GM19468 (cell line): ENCODE measurements at regions not wholly inside any gene's neighbourhood (a gene's known extent, or its start where the extent isn't known, plus 50 kb on each side); places are given as distances from the start of the nearest gene placed in this dataset.
"Not testable (repeated sequence)": the region's sequence is repeated elsewhere in the genome, so short reads cannot be mapped to it uniquely, and the experiment has no call there.

ENCODE experiments used
- ATAC-seq: cut with Tn5 transposase; IDR thresholded peaks from one replicate; pipeline ENCODE4 v1.9.1; 2021; ENCODE audit warnings: mild to moderate bottlenecking, moderate library complexity, moderate number of reproducible peaks; ENCODE audit not compliant: unreplicated experiment; ENCODE audit errors: extremely low read depth

DNA sequence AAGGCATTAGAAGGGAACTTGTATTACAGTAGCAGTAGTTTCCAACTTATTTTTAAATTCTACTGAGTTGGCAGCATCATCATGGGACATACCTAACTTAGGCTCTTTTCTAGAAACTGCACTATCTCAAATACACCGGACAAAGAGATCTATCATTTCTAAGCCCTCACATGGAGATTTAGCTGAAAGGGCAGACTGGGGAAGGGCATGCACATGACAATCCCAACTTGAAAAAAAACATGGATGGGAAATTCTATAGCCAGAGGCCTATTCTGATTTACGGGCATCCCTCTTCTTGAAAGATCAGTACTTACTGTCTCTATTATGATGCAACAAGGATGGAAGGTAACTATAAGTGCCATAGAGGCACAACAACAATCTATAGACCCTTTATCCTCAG is 1328.6 kb downstream of the UQCRFS1 start:
- ATAC-seq: no peak

DNA sequence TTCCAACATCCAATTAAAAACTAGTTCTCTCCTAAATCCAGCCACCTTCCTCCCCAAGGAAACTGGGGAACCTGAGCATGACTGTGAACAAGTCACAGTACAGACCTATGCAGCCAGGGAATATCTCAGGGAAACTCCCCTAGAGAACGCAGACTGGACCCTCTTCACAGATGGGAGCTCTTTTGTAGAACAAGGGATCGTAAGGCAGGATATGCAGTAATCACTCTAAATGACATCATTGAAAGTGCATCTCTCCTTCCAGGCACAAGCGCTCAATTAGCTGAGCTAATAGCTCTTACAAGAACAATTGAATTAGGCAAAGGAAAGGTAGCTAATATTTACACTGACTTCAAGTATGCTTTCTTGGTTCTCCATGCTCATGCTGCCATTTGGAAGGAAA is 1331.7 kb downstream of the UQCRFS1 start:
- no peak for ATAC-seq

DNA sequence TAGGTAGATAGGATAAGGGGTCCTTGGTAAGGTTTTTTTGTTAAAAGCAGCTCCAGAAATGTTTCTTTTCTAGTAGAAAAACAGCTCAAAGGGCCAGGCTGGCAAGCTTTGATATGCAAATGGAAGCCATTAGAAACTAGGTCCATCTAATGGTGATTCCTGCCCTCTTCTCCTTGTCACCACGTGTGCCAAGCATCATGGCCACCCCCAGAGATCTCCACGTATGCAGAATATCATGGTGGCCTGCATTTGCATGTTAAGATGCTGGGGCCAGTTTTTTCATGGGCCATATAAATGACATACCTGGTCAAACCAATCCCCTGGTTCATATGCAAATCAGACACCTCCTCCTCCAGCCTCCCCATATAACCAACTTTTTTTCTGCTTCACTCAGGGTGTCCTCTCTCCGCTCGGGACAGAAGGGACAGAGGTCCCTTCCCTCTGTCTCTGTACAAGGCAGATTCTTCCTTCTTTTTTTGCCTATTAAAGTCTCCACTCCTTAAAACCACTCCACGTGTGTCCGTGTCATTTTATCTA is 1335.9 kb downstream of the UQCRFS1 start:
- ATAC-seq: no peak

DNA sequence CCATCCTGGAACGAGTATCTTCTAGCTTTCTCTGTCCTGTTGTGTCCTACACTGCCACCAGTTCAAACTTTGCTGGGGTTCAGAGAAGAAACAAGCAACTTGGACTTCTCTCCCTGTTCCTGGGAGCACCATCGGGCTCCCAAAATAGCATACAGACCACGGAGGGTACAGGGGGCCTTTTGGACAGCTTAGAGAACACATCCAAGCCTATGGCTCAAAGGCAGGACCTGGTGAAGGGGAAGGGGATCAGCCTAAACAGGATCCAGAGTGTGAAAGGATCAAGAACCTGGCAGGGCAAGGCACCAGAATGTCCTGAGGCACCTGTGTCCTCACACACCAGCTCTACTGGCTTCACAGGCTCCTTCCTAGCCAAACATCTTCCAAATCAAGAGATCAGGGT is 1336.5 kb downstream of the UQCRFS1 start:
- no peak for ATAC-seq

DNA sequence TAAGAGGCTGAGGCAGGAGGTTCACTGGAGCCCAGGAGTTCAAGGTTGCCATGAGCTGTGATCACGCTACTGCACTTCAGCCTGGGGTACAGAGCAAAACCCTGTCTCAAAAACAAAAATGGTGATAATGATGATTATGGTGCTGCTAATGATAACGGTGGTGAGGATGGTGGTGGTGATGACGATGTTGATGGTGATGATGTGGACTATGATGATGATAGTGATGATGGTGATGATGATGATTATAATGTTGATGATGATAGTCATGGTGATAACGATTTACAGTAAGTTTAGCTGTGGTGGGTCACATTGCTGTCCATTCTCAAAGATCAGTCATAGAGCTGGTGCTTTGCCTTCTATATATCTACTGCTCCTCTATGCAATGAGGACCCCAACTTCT is 1340.6 kb downstream of the UQCRFS1 start:
- ATAC-seq: no peak

DNA sequence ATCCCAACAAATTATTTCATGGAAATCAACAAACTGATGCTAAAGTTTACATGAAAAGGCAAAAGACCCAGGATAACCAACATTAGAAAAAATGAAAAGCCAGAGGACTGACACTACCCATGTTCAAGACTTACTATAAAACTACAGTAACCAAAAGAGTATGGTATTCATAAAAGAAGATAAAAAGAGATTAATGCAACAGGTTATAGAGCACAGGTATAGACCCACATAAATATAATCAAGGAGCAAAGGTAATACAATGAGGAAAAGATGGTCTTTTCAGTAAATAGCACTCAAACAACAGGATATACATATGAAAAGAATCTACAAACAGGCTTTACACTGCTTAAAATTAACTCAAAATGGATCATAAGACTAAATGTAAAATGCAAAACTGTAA is 1342.7 kb downstream of the UQCRFS1 start:
- ATAC-seq: no peak

DNA sequence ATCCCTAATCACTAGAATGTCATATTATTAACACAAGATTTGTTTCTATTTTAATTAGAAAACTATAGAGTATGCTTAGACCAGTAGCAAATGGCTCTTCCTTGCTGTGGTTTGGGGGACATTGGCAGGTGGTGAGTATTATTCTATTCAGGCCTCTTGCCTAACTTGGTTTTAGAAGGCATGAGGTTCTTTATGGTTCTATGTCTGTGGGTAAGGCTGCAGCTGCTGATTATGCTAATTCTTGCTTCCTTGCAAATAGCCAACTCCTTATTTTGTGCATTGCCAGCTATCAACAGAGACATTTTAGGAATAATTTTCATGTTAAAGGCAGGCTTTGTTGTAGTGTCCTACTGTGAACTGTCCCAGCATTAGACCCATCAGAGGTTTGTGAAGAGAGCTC is 1344.9 kb downstream of the UQCRFS1 start:
- no peak for ATAC-seq

DNA sequence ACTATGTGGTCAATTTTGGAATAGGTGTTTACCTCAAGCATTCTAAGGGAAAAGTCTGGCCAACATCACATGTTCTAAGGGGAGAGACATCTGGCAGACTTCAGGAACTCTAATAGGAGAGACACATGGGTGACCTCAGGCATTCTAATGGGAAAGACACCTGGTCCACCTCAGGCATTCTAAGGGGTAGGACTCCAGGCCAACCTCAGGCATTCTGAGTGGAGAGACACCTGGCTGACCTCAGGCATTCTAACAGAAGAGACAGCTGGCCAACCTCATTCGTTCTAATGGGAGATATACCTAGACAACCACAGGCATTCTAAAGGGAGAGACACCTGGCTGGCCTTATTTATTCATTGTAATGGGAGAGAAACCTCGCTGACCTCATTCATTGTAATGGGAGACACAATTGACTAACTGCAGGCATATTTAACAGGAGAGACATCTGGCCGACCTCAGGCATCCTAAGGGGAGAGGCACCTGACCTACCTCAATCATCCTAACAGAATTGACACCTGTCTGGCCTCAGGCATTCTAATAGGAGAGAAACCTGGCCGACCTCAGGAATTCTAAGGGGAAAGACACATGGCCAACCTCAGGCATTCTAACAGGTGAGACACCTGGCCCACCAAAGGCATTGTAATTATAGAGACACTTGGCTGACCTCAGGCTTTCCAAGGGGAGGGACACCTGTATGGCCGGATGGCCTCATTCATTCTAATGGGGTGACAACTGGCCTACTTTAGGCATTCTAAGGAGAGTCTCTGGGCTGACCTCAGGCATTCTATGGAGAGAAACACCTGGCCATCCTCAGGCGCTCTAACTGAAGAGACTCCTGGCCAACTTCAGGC is 1346.8 kb downstream of the UQCRFS1 start:
- no peak for ATAC-seq

DNA sequence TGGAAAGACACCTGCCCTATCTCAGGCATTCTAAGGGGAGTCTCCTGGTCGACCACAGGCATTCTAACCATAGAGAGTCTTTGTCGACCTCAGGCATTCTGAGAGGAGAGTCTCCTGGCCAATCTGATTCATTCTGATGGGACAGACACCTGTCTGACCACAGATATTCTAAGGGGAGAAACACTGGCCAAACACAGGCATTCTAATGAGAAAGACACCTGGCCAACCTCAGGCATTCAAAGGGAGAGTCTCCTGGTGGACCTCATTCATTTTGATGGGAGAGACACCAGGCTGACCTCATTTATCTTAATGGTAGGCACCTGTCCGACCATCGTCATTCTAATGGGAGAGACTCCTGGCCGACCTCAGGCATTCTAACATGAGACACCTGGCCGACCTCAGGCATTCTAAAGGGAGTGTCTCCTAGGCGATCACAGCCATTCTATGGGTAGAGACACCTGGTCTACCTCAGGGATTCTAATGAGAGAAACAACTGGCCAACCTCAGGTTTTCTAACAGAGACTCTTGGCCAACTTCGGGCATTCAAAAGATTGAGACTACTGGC is 1351.5 kb downstream of the UQCRFS1 start:
- no peak for ATAC-seq

DNA sequence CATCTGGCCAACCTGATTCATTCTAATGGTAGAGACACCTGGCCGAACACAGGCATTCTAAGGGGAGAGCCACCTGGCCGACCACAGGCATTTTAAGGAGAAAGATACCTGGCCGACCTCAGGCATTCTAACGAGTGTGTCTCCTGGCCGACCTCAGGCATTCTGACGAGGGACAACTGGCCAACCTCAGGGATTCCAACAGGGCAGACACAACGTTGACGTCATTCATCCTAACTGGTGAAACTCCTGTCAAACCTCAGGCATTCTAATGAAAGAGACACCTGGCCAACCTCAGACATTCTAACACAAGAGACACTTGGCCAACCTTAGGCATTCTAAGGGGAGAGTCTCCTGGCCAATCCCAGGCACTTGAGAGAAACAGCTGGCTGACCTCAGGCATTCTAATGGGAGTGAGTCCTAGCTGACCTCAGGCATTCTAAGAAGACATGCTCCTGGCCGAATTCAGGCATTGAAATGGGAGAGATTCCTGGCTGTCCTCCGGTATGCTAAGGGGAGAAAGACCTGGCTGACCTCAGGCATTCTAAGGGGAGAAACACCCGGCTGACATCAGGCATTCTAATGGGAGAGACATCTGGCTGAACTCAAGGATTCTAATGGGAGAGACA is 1352.5 kb downstream of the UQCRFS1 start:
- ATAC-seq: no peak

DNA sequence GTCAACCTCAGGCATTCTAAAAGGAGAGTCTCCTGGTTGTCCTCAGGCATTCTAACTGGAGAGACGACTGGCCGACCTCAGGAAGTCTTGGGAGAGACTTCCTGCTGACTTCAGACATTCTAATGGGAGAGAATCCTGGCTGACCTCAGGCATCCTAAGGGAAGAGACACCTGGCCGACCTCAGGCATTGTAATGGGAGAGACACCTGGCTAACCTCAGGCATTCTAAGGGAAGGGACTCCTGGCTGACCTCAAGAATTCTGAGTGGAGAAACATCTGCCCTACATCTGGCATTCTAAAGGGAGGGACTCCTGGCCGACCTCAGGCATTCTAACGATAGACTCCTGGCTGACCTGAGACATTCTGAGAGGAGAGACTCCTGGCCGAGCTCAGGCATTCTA is 1353.3 kb downstream of the UQCRFS1 start:
- ATAC-seq: no peak

DNA sequence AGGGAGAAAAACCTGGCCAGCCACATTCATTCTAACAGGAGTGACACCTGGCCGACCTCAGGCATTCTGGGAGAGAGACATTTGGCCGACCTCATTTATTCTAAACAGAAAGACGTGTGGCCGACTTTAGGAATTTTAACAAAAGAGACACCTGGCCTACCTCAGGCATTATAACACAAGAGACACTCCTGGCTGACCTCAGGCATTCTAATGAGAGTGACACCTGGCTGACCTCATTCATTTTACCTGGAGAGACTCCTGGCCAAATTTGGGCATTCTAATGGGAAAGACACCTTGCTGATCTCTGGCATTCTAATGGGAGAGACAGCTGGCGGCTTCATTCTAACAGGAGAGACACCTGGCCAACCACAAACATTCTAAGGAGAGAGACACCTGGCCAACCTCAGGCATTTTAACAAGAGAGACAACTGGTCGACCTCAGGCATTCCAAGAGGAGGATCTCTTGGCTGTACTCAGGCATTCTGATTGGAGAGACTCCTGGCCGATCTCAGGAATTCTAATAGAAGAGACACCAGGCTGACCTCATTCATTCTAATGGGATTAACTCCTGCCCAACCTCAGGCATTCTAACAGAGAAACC is 1353.9 kb downstream of the UQCRFS1 start:
- ATAC-seq: no peak

DNA sequence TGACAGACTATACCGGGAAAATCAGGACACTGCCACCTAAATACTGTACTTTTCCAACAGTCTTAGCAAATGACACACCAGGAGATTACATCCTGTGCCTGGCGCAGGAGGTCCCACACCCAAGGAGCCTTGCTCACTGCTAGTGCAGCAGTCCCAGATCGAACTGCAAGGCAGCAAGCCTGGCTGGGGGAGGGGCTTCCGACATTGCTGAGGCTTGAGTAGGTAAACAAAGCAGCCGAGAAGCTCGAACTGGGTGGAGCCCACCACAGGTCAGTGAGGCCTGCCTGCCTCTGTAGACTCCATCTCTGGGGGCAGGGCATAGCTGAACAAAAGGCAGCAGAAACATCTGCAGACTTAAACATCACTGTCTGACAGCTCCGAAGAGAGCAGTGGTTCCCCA is 1360.0 kb downstream of the UQCRFS1 start:
- not testable (repeated sequence) for ATAC-seq

DNA sequence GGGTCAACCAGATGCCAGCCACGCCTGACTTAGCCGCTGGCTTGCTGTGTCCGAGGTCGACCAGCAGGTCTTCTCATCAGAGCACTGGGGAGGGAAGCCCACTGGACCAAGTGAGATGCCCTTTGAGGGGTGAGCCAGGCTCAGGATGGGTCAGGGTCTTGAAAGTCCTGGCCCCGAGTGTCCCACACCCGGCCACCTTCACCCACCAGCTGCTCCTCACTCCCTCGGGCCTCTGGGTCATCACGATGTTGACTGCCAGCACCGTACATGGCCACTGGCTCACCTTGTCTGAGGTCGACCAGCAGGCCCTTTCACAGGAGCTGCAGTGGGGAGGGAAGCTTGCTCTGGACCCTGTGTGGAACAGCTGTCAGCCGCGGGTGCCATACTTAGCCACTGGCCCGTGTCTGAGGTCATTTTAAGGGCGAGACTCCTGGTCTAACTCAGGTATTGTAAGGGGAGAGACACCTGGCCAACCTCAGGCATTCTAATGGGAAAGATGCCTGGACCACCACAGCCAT is 1361.3 kb downstream of the UQCRFS1 start:
- no peak for ATAC-seq

DNA sequence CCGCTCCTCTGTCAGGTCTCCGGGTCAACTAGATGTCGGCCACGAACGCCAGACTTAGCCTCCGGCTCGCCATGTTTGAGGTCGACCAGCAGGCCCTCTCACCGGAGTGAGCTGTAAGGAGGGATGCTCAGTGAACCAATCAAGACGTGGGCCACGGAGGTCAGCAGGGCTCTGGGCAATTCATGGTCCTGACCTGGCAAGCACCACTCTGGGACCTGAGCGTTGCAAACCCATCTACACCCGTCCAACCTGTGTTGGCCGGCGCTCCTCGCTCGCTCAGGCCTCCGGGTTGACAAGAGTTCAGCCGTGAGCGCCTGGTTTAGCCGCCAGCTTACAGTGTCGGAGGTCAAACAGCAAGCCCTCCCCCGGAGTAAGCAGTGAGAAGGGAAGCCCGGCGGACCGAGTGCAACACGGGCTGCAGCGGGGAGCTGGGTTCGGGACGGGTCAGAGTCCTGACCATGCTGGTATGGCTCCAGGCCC is 1361.9 kb downstream of the UQCRFS1 start:
- no peak for ATAC-seq

DNA sequence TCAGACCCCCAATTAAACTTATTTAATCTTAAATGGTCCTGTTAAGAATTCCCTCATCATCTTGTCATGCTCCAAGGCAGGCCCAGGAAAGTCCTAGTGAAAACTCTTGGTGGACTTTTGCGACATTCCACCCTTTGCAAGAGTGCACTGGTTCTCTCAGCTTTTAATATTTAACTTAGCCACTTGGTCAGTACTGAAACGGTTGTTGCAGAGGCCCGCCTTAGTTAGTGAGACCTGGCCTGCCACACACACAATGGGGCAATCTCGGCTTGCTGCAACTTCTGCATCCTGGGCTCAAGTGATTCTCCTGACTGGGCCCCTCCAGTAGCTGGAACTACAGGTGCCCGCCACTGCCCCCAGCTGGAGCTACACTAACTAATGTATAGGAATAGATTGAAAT is 1366.0 kb downstream of the UQCRFS1 start:
- no peak for ATAC-seq

DNA sequence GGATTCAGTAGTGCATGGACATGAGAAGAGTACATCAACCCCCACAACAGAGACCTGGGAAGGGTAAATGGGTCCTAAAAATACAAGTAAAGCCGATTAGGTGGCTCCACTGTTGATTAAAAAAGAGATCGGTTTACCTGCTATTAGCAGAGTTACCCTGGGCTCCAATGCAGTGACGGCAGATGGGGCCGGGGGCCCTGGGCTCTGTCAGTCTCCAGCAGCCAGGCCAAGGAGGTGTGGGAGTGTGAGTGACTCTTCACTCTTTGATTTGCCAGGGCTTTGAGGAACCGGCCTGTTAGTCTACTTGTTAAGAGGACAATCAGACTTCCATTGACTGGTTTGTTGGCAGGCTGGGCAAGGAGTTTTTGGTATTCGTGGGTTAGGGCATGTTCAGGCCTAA is 1368.7 kb downstream of the UQCRFS1 start:
- ATAC-seq: no peak

DNA sequence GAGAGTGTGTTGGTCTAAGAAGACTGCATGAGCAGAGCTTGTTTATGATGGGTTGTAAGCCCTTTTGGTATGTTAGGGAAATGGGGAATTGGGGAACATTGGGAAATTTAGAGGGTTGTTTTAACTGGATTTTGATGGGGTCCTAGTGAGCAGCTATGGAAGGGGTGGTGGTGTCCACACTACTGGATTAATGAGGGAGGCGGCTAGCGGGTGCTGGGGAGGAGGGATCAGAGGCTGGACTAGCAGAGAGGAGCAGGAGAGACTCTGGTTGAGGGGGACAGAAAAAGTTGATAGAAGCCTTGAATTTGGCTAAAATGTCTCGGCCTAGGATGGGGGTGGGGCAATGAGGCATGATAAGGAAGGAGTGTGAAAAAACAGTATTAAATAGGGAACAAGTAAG is 1369.1 kb downstream of the UQCRFS1 start:
- no peak for ATAC-seq

DNA sequence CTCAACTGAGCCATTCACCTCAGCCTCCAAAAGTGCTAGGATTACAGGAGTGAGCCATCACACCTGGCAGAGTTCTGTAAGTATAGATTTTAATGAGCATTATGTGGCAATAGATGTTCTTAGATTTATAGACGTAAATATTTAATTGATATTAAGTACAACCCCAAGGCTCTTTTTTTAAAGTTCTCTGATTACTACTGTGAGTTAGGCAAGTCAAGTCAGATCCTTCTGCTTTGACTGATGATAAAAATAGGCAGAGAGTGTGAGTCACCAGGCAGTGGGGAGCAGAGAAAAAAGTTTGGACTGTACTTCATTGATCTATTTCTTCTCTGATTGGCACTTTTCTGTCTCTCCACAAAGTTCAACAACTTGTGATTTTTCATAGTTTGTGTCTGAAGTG is 1379.9 kb downstream of the UQCRFS1 start:
- no peak for ATAC-seq

DNA sequence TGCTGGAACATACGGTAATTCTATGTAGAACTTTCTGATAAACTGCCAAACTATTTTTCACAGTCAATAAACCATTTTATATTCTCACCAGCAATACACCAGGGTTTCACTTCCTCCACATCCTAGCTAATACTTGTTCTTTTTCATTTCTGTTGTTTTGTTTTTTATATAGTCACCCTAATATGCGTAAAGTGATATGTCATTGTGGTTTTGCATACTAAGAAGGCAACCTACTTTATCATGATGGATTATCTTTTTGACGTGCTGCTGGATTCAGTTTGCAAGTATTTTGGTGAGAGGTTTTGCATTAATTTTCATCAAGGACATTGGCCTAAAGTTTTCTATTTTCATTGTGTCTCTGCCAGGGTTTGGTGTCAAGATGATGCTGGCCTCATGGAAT is 1384.1 kb downstream of the UQCRFS1 start:
- ATAC-seq: no peak

DNA sequence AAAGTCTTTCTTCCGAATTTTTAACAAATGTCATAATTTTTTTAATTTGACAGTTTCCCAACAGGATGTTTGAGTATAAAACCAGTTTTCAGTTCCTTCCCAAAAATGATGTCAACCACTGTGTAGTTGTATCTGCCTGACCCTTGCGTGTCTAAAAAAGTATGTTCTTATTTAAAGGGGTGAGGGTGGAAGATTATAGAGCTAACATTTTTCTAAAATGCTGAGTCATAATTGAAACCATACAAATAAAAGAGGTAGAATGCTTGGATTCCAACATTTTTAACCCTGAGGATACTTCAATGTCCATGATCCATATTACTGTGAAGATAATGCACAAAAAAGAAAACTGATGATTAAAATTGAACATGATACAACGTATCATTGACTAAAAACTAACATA is 1388.8 kb downstream of the UQCRFS1 start:
- ATAC-seq: no peak
